ENCODE measurements at regions not wholly inside any gene's neighbourhood (a gene's known extent, or its start where the extent isn't known, plus 50 kb on each side); places are given as distances from the start of the nearest gene placed in this dataset.

DNA sequence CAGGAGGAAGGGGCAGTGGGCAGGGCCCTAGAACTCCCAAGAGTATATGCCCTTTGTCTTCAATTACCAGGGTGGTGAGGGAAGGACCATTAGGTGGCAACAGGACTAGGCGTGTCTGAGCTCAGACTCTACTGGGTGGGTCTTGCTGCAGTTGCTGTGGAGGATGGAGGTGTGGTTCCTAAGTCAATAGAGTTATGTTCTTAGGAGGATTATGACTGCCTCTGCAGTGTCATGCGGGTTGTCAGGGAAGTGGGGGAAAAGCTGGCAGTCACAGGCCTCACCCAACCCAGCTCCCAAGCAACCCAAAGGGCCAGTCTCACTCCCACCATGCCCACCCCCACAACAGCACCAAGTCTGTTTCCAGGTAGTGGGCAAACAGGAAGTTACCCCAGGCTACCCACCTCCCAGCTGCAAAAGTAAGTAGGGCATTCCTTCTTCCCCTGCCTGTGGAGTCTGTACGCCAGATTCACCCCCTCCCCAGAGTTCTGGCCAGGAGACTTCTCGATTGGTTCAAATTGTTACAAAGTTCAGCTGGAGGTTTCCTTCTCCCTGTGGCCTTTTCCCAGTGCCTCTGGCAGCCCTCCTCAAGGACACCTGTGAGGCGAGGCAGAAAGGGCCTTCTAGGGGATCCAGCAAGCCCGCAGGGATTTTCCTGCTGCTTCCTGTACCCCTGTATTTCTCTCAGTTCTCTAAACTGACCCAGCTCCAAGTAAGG, 145.3 kb downstream of the HINT1 start:
- H3K79me2 ChIP-seq (ENCODE audit: insufficient read depth, low read length): no peaks in the 10 kb centered on the region

DNA sequence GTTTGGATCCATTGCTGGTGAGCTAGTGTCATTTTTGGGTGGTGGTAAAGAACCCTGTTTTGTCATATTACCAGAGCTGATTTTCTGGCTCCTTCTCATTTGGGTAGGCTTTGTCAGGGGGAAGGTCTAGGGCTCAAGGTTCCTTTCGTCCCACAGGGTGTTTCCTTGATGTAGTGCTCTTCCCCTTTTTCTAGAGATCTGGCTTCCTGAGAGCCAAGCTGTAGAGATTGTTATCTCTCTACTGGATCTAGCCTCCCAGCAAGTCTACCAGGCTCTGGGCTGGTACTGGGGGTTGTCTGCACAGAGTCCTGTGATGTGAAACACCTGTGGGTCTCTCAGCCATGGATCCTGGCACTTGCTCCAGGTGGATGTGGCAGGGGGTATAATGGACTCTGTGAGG, 145.9 kb downstream of the HINT1 start:
- Histone ChIP-seq H3K36me3 (ENCODE audit: insufficient read depth, low read length) (no peaks in the 10 kb centered on the region), H3K79me2 (ENCODE audit: insufficient read depth, low read length) (no peaks in the 10 kb centered on the region), H3K4me2 (ENCODE audit: insufficient read depth, low read length) (no peak overlapping the region), H3K9me3 (ENCODE audit: low read depth, low read length) (no peaks in the 10 kb centered on the region), H3K4me3 (ENCODE audit: insufficient read depth, low read length) (no peak overlapping the region), H4K20me1 (ENCODE audit: insufficient read depth, low read length) (no peaks in the 10 kb centered on the region), H3K27me3 (ENCODE audit: insufficient read depth, low read length) (no peaks in the 10 kb centered on the region), H2AFZ (ENCODE audit: low read length) (no peak overlapping the region), H3K27ac (ENCODE audit: low read depth, low read length) (no peak overlapping the region), H3K4me1 (ENCODE audit: insufficient read depth, low read length) (no peaks in the 10 kb centered on the region)
- no peak for DNase-seq (ENCODE audit: insufficient read length, low spot score, missing footprints)
- TF ChIP-seq, protein P1, sequence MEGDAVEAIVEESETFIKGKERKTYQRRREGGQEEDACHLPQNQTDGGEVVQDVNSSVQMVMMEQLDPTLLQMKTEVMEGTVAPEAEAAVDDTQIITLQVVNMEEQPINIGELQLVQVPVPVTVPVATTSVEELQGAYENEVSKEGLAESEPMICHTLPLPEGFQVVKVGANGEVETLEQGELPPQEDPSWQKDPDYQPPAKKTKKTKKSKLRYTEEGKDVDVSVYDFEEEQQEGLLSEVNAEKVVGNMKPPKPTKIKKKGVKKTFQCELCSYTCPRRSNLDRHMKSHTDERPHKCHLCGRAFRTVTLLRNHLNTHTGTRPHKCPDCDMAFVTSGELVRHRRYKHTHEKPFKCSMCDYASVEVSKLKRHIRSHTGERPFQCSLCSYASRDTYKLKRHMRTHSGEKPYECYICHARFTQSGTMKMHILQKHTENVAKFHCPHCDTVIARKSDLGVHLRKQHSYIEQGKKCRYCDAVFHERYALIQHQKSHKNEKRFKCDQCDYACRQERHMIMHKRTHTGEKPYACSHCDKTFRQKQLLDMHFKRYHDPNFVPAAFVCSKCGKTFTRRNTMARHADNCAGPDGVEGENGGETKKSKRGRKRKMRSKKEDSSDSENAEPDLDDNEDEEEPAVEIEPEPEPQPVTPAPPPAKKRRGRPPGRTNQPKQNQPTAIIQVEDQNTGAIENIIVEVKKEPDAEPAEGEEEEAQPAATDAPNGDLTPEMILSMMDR (IDR thresholded peaks at IDR 0.05; ENCODE audit: extremely low read depth, low read depth, low read length): no peak

More for the DNA sequence above, 145.3 kb downstream of the HINT1 start:
- no peaks in the 10 kb centered on the region for H3K9me3 ChIP-seq (ENCODE audit: low read depth, low read length)
- H3K4me2 ChIP-seq (ENCODE audit: insufficient read depth, low read length): no peak overlapping the region
- no peak overlapping the region for H2AFZ ChIP-seq (ENCODE audit: low read length)
- H4K20me1 ChIP-seq (ENCODE audit: insufficient read depth, low read length): no peaks in the 10 kb centered on the region
- H3K4me3 ChIP-seq (ENCODE audit: insufficient read depth, low read length): no peak overlapping the region
- no peak overlapping the region for H3K27ac ChIP-seq (ENCODE audit: low read depth, low read length)
- H3K4me1 ChIP-seq (ENCODE audit: insufficient read depth, low read length): no peaks in the 10 kb centered on the region
- DNase-seq (ENCODE audit: insufficient read length, low spot score, missing footprints): no peak
- no peaks in the 10 kb centered on the region for H3K36me3 ChIP-seq (ENCODE audit: insufficient read depth, low read length)
- H3K27me3 ChIP-seq (ENCODE audit: insufficient read depth, low read length): no peaks in the 10 kb centered on the region
- TF ChIP-seq, protein P1 (IDR thresholded peaks at IDR 0.05; ENCODE audit: extremely low read depth, low read depth, low read length): no peak

DNA sequence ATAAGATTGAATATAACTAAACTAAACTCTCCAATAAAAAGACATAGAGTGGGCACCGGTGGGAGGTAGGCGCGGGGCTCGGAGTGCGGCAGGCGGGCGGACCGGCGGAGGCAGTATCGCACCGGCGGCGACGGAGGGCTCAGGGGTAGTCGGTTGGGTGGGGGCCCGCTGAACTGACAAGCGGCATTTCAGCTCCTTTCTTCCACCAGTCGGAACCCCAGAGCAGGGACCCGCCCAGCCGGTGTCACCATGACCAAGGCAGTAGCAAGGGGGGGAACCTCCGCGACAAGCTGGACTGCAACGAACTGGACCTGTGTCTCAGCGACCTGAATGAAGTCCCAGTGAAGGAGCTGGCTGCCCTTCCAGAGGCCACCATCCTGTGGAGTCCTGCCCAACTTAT, 156.7 kb downstream of the HINT1 start:
- DNase-seq (ENCODE audit: insufficient read length, low spot score, missing footprints): no peak
- no peaks in the 10 kb centered on the region for H3K4me1 ChIP-seq (ENCODE audit: insufficient read depth, low read length)
- no peaks in the 10 kb centered on the region for H3K79me2 ChIP-seq (ENCODE audit: insufficient read depth, low read length)
- no peaks in the 10 kb centered on the region for H4K20me1 ChIP-seq (ENCODE audit: insufficient read depth, low read length)
- H3K36me3 ChIP-seq (ENCODE audit: insufficient read depth, low read length): no peaks in the 10 kb centered on the region
- no peak overlapping the region for H3K4me2 ChIP-seq (ENCODE audit: insufficient read depth, low read length)
- H2AFZ ChIP-seq (ENCODE audit: low read length): no peak overlapping the region
- TF ChIP-seq, protein P1 (IDR thresholded peaks at IDR 0.05; ENCODE audit: extremely low read depth, low read depth, low read length): no peak
- H3K27ac ChIP-seq (ENCODE audit: low read depth, low read length): no peak overlapping the region
- H3K27me3 ChIP-seq (ENCODE audit: insufficient read depth, low read length): no peaks in the 10 kb centered on the region
- no peak overlapping the region for H3K4me3 ChIP-seq (ENCODE audit: insufficient read depth, low read length)
- H3K9me3 ChIP-seq (ENCODE audit: low read depth, low read length): no peaks in the 10 kb centered on the region

DNA sequence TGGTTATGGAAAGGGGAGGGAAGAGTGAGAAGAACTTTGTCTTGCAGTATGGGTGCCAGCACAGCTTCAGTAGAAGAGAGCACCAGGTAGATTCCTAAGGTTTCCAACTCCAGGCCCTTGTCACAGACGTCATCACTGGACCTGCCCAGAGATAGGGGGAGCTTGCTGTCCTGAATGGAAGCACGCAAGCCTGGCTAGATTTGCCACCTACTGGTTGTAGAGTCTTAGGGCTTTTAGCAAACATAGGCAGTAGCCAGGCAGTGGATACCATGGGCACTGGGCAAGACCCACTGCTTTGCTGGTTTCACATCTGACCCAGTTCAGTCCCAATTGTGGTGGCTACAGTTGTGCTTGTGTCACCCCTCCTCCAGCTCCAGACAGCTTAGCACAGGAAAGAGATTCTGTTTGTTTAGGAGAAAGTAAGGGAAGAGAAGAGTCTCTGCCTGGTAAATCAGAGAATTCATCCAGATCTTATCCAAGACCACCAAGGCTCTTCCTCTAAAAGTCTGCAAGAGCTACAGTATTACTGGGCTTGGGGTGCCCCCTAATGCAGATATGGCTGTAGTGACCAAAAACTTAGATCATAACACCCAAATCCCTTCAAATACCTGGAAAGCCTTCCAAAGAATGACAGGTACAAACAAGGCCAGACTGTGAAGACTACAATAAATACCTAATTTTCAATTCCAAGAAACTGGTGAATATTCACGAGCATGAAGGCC, 158.9 kb downstream of the HINT1 start:
- H3K4me3 ChIP-seq (ENCODE audit: insufficient read depth, low read length): no peak overlapping the region
- no peak overlapping the region for H3K4me2 ChIP-seq (ENCODE audit: insufficient read depth, low read length)
- no peaks in the 10 kb centered on the region for H4K20me1 ChIP-seq (ENCODE audit: insufficient read depth, low read length)
- H3K36me3 ChIP-seq (ENCODE audit: insufficient read depth, low read length): no peaks in the 10 kb centered on the region
- DNase-seq (ENCODE audit: insufficient read length, low spot score, missing footprints): peak; percentile 9
- TF ChIP-seq, protein P1 (IDR thresholded peaks at IDR 0.05; ENCODE audit: extremely low read depth, low read depth, low read length): no peak
- no peaks in the 10 kb centered on the region for H3K4me1 ChIP-seq (ENCODE audit: insufficient read depth, low read length)
- H3K9me3 ChIP-seq (ENCODE audit: low read depth, low read length): no peaks in the 10 kb centered on the region
- H3K27me3 ChIP-seq (ENCODE audit: insufficient read depth, low read length): no peaks in the 10 kb centered on the region
- H3K79me2 ChIP-seq (ENCODE audit: insufficient read depth, low read length): no peaks in the 10 kb centered on the region
- H2AFZ ChIP-seq (ENCODE audit: low read length): no peak overlapping the region
- H3K27ac ChIP-seq (ENCODE audit: low read depth, low read length): no peak overlapping the region
